ENCODE measurements at regions not wholly inside any gene's neighbourhood (a gene's known extent, or its start where the extent isn't known, plus 50 kb on each side); places are given as distances from the start of the nearest gene placed in this dataset.

DNA sequence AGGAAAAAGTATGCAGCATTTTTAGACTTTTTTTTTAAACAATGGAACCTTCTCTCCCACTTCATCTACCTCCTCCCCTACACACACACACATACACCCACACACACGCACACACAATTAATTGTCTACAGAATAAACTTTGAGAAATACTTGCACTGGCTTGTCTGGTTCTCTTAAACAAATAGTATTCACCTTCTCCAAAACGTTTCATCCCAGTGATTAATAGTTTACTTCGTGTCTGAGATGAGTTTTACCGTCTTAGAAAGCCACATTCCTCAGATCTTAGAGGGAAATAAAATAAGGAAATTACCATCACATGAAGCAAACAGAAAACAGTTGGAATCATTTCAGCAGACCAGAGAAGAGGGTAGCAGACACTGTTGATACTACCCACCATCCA is 570.6 kb upstream of the CLINT1 start:
- TF ChIP-seq, protein P1, sequence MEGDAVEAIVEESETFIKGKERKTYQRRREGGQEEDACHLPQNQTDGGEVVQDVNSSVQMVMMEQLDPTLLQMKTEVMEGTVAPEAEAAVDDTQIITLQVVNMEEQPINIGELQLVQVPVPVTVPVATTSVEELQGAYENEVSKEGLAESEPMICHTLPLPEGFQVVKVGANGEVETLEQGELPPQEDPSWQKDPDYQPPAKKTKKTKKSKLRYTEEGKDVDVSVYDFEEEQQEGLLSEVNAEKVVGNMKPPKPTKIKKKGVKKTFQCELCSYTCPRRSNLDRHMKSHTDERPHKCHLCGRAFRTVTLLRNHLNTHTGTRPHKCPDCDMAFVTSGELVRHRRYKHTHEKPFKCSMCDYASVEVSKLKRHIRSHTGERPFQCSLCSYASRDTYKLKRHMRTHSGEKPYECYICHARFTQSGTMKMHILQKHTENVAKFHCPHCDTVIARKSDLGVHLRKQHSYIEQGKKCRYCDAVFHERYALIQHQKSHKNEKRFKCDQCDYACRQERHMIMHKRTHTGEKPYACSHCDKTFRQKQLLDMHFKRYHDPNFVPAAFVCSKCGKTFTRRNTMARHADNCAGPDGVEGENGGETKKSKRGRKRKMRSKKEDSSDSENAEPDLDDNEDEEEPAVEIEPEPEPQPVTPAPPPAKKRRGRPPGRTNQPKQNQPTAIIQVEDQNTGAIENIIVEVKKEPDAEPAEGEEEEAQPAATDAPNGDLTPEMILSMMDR (conservative IDR thresholded peaks at IDR 0.05 in 1 of 2, IDR thresholded peaks at IDR 0.05 in 1 of 2; ENCODE audit: low read depth in 1 of 2, low read length in 2 of 2) = no peak
- no peak for TF ChIP-seq EZH2 (IDR thresholded peaks at IDR 0.05; ENCODE audit: low read length, missing control alignments)
